ENCODE measurements at regions not wholly inside any gene's neighbourhood (a gene's known extent, or its start where the extent isn't known, plus 50 kb on each side); places are given as distances from the start of the nearest gene placed in this dataset.

DNA sequence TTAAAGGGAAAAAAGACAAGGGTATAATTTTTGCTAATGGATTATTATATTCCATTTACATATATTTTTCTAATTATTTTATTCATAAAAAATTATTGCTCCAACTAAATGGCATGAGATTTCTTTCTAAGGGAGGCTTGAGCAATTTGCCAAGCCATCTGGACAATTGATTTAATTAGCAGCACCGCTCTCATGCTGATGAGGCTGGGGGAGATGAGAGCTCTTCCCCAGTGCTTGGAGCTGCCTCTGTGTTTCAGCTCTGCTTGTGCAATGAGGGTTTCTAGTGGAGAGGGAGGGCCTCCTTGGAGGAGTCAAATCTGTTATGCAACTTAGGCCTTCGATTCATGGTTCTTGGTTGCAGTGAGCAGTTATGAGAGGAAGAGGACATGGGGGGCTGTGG, 574.3 kb downstream of the TCERG1L start:
- no peak for DNase-seq

GRCh38 chr10:130737621-130738020, 573.9 kb downstream of the TCERG1L start:
- DNase-seq: no peak

DNA sequence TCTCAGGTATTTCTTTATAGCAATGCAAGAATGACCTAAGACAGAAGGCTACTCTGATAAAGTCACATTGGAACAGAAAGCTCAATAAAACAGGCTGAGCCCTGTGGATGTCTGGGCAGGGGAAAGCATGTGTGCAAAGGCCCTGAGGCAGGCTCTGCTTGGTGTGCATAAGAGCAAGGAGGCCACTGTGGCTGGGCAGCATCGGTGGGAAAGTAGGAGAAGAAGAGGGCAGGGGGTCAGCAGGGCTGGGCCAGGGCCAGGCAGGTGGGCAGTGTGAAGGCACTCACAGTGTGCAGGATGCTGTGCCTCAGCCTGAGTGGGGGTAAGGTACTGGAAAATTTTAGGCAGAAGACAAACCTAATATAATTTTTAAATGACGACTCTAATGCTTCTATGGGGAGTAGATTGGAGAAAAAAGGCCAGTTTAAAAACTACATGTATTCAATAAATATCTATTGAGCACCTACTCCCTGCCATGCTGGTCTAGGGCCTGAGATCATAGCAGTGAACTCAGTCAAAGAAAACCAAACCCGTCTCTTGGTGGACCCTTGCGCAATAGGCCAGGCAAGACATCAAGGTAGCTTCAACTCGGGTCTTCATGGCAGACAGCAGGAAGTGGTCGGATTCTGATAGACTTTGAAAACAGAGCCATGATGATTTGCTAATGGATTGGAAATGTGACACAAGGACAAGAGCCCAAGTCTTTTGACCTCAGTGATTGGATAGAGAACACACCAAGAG, 572.3 kb downstream of the TCERG1L start:
- no peak for DNase-seq

- DNase-seq: no peak
Measured at GRCh38 chr10:130739757-130740145, 571.8 kb downstream of the TCERG1L start.

DNA sequence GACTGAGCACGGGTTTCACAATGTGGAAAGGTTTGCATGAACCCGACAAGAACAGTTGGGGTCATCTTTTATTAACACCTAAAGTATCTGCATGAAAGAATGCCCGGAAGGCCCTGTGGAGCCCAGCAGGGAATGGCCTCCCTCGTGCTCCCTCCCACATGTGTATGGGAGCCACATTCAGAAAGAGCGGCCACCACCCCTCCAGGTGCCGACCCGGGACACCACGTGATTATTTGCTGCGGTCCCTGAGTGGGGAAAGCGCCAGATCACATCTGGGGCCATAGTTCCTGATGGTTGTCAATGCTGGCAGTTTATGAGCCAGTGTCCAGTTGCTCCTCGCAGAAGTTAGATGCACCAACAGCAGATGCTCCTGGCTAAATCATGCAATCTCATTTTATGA, 571.4 kb downstream of the TCERG1L start:
- no peak for DNase-seq

DNA sequence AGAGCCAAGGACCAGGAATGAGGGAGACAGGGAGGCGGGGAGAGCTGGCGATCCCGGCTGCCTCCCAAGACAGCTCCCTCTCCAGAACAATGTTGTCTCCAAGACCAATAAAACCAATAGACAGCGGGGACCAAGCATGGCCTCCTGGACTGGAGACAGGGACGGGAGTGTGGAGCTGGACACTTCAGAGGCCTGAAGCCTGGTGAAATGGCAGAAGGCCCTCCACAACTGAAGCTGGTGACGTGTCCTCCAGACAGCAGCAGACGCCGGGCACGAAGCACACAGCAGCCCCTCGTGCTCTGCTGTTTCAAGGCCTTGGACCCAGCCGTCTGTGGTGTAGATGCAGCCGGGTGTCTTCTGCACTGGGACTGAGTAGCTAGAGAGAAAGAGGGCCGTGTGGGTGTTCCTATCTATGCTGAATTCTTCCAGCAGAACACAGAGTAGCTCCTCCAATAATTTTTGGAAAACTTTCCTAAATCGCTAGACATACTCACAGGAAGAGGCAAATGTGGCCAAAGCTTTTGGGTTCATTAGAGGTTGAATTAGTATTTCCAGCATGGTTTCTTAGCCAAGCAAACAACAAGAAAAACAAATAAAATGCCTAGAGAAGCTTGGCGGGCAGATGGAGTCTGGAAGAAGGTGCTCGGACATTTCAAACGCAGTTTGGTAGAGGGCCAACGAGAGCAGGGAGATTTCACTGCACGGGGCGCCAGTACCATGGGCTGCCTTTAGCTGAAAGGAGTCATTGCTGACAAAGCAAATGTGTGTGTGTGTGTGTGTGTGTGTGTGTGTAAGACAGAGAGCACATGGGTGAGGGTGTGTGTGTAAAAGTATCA, 570.4 kb downstream of the TCERG1L start:
- no peak for DNase-seq

- no peak for DNase-seq
Measured at GRCh38 chr10:130741901-130742855, 569.3 kb downstream of the TCERG1L start.

- no peak for DNase-seq
Measured at GRCh38 chr10:130742941-130743675, 568.4 kb downstream of the TCERG1L start.

- DNase-seq: no peak
Measured at GRCh38 chr10:130743751-130744271, 567.7 kb downstream of the TCERG1L start.

DNA sequence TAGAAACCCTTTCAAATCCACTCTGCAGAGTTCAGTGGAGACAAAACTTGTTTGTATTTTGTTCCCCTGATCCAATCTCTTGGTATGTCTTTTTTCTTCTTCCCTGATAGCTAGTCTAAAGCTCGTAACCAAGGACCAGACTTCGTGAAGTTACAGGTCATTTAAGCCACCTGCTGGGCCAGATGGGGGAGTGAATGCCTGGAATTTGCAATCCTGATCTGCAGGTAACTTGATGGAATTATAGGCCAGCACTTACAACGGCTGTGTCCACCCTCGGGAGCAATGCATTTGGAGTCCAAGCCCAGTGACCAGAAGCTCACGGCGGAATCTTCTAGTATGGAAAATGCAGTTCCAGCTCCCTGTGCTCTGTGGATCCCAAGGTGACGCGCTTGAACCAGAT, 566.9 kb downstream of the TCERG1L start:
- no peak for DNase-seq

GRCh38 chr10:130745251-130745650, 566.3 kb downstream of the TCERG1L start:
- DNase-seq: no peak

DNA sequence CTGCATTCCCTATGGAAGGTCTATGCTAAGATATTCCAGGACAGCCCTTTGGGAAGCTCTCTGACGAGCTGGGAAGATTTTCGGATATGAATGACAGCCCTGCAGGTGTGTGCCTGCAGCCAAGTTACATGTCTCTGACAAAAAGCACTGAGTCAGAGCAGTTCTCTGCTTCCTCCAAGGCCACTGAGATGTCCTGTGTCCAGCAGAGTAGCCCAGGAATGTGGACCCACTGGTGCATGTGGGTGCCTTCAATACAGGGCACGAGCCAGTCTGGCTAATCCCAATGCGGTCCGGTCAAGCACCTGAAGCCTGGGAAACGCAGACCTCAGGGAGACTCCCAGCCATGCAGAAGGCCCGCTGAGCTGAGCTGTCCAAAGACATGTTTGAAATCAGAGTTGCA, 565.7 kb downstream of the TCERG1L start:
- no peak for DNase-seq

GRCh38 chr10:130746311-130746710, 565.2 kb downstream of the TCERG1L start:
- DNase-seq: no peak

GRCh38 chr10:130747356-130747755, 564.2 kb downstream of the TCERG1L start:
- DNase-seq: no peak

- DNase-seq: no peak
Measured at GRCh38 chr10:130747946-130748345, 563.6 kb downstream of the TCERG1L start.

GRCh38 chr10:130748409-130749057, 563.0 kb downstream of the TCERG1L start:
- DNase-seq: no peak

- DNase-seq: no peak
Measured at GRCh38 chr10:130749911-130750310, 561.6 kb downstream of the TCERG1L start.

- DNase-seq: no peak
Measured at GRCh38 chr10:130750441-130750840, 561.1 kb downstream of the TCERG1L start.

DNA sequence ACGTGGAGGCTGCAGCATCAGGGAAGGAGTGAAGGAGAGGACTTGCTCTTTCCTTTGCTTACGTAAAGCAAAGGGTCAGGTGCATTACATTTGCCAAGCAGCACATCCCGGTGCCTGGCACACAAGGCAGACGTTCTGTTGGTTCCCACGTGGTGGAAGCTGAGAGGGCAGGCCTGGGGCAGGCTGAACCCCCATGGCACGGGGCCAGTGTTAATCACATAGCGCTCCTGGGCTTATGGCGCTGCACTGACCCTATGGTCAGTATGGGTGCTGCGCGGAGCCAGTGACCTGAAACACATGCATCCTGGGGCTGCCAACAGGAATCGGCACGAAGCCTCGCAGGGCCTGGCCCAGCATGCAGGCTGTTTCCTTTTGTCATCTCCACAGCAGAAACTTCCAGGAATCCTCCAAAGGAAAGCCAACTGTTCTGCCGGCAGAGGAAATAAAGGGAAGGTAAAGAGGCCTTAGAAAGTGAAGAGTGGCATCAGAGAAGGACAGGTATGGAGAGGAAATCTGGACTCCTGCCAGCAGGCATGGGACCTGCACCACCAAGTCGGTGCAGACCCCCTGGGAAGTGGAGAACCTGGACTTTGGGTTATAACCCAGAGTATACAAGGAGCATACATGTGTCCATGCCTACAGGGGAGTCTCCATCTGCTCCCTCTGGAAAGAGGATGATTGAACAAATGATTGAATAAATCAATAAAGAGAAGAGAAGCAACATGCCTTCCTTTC, 560.2 kb downstream of the TCERG1L start:
- DNase-seq: no peak

DNA sequence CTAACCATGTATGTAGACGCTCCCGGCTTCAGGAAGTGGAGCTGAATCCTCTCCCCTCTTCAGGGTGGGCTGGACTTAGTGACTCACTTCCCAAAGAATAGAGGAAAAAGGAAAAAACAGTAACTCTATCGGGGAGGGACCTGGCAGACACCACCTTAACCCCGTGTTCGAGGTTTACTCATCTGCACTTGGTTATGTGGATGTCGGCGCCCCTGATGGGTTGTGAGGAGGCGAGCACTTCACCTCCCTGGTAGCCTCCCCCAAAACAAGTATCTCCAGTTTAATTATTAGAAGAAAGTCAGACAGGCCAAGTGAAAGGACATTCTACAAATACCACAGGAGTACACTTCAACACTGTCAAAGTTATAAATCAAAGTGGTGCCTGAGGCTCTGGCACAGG, 559.7 kb downstream of the TCERG1L start:
- DNase-seq: no peak

DNA sequence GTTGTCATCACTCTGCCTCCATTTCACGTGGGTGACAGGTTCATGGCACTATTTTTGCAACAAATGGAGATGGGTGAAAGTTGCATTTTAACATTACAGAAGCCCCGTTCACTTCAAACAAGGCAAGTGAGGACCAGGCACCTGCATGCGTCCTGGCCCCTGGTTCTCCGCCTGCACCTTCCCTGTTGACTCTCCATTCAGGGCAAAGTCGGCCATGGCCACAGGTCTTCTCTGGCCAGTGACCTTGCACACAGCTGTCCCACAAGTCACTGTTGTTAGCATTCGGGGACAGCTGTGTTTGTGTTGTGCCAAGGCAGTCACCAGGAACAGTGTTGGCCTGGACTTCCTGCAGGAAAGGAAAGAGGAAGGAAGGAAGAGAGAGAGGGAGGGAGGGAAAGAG, 554.9 kb downstream of the TCERG1L start:
- no peak for DNase-seq

Data from NCI-H2171 (cell line).